Fibroblast of pulmonary artery (primary cell): ENCODE measurements at regions not wholly inside any gene's neighbourhood (a gene's known extent, or its start where the extent isn't known, plus 50 kb on each side); places are given as distances from the start of the nearest gene placed in this dataset.
A peak's percentile ranks its signal among the peaks of the same experiment; 100 is the strongest.

ENCODE experiments used
- DNase-seq: peaks from one replicate; pipeline ENCODE4 v3.0.0-alpha.2; 2010; ENCODE audit warnings: low read depth
- H3K4me3 ChIP-seq: replicated peaks from 2 replicates; pipeline ENCODE4 v1.5.1; 2011; ENCODE audit warnings: low read depth, mild to moderate bottlenecking, control low read depth, low read length, moderate library complexity
- TF ChIP-seq, protein P1 (sequence below): IDR thresholded peaks from 2 replicates; pipeline ENCODE4 v1.5.1; 2011; ENCODE audit warnings: mild to moderate bottlenecking, control low read depth, low read length, inconsistent platforms; ENCODE audit errors: missing control alignments

DNA sequence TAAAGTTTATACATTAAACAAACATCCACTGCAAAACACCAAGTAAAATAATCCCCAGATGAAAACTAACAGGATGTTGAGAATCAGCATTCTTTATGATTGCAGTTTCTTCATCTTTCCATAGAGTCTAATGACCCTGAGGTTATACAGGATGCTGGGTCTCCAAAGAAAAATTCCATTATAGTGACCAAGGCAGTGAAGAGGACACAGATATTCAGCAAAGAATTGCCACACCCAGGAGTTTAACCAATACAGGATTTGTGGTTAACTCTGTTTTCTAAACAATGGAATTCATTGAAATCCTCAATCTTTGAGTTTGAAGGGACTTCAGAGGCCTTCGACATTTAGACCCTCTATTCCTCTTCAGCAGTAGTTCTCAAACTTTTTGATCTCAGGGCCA, 76.2 kb upstream of the ESX1 start:
- TF ChIP-seq, protein P1, sequence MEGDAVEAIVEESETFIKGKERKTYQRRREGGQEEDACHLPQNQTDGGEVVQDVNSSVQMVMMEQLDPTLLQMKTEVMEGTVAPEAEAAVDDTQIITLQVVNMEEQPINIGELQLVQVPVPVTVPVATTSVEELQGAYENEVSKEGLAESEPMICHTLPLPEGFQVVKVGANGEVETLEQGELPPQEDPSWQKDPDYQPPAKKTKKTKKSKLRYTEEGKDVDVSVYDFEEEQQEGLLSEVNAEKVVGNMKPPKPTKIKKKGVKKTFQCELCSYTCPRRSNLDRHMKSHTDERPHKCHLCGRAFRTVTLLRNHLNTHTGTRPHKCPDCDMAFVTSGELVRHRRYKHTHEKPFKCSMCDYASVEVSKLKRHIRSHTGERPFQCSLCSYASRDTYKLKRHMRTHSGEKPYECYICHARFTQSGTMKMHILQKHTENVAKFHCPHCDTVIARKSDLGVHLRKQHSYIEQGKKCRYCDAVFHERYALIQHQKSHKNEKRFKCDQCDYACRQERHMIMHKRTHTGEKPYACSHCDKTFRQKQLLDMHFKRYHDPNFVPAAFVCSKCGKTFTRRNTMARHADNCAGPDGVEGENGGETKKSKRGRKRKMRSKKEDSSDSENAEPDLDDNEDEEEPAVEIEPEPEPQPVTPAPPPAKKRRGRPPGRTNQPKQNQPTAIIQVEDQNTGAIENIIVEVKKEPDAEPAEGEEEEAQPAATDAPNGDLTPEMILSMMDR: no peak
- DNase-seq: peak; percentile 50
- no peak overlapping the region for H3K4me3 ChIP-seq

DNA sequence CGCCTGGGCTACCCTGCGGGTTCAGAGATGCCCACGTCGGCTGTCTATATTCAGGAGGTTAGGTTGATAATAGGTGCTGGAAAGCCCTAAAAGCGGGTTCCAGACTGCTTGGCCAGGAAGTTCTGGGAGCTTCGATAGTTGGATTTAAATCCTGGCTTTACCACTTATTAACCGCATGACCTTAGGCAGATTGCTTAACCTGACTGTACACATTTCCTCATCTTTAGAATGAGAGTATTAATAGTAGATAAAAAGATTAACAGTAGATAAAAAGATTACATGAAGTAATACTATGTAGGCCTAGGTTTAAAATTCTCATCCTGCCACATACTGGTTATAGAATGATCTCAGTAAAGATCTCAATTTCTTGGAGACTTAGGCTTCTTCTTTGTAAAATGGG, 75.0 kb upstream of the ESX1 start:
- TF ChIP-seq, protein P1: no peak
- no peak overlapping the region for H3K4me3 ChIP-seq
- DNase-seq: no peak

DNA sequence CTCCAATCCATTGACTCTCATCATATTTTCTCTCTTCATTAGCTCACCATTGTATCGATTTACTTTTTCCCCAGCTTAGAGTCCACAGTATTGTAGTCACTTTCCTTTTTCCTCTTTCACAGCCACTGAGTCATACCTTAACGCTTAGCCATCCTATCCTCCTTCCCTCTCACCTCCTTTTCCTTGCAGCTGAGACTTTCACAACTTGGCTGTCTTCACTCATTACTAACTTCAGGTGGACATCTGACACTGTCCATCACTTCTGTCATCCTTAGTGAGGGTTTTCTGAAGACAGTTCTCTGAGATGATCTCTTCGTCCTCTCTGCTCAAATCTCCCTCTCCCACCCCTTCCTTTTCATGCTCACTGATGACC, 70.5 kb upstream of the ESX1 start:
- no peak for DNase-seq
- H3K4me3 ChIP-seq: no peak overlapping the region
- TF ChIP-seq, protein P1: no peak

DNA sequence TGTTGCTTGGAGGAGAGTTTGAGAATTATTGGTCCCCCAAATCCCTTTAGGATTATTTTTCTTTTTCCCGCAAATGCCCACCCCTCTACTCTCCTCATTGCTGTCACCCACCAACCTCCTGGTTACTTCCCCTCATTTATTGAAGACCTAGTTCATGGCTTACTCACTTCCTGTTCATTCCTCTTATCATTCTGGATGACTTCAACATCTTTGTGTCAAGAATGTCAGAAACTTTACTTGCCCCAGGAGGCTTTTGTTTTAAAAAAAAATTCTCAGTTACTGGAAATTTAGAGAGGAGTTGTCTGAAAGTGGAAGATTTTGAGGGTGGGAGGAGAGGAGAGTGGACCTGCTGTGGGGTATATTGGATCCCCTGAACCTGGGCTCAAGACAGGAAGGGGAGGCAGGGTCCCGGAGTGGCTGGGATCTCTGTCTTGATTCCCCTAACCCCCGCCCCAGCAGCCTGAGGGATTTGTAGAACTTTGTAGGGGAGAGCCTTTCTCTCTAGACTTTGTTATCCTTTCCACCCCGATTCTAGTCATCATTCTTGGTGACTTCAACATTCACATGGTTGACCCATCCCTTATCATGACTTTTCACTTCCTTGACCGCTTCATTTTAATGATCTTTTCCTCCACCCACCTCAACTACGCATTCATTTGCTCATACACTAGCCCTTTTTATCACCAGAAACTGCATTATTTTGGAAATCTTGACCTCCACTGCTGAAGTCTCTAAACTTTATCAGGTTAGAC, 69.9 kb upstream of the ESX1 start:
- DNase-seq: no peak

DNA sequence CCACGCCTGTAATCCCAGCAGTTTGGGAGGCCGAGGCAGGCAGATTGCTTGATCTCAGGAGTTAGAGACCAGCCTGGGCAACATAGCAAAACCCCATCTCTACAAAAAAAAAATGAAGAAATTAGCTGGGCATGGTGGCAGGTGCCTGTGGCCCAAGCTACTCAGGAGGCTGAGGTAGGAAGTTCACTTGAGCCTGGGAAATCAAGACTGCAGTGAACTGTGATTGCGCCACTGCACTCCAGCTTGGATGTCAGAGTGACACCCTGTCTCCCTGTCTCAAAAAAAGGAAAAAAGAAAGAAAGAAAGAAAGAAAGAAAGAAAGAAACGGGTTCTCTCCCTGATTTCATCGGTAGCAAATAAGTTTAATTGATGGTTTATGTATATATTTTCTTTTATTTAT, 64.6 kb upstream of the ESX1 start:
- TF ChIP-seq, protein P1: no peak
- no peak overlapping the region for H3K4me3 ChIP-seq
- DNase-seq: no peak

More for the DNA sequence above, 69.9 kb upstream of the ESX1 start:
- H3K4me3 ChIP-seq: no peak overlapping the region
- TF ChIP-seq, protein P1: no peak

DNA sequence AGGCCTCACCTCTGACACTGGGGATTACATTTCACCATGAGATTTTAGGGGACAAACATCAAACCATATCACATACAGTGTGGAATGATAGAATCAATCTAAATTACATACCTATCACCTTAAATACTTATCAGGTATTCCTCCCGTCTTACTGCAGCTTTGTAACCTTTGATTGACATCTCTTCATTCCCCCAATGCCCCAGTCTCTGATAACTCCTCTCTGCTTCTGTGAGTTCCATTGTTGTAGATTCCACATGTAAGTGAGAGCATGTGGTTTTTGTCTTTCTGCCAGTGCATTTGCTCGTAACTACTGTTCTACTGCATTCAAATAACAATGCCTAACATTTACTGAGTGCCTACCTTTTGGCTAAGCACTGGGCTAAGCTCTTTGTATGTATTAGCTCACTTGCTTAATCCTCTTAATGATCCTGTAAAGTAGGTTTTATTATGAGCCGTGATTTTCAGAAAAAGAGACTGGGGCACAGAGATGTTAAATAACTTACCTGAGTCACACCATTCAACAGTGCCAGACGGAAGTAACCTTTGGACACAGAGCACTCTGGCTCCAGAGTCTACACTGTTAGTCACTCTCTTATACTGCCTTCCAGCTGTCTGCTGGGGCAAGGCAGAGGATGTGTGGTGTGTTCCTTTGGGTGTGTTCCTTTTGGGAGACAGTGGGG, 63.7 kb upstream of the ESX1 start:
- DNase-seq: peak; percentile 50
- H3K4me3 ChIP-seq: no peak overlapping the region
- TF ChIP-seq, protein P1: no peak

DNA sequence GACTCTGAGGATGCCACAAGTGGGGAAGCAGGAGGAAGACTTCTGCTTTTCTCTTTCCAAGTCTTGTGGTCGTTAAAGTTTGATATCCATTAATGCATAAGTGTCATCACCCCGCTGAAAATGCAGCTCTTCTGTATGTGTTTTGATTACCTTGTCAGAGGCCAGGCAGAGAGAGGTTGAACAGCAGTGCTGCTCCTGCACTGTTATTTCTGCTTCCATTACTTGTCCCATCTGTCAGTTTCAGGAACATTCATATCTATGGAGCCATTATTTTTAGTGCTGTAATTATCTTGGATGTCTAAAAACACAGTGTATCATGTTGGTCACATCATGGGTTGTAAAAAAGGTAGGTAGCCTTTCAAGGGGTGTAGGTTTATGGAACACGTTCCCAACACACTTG, 62.0 kb upstream of the ESX1 start:
- no peak for DNase-seq
- TF ChIP-seq, protein P1: no peak
- H3K4me3 ChIP-seq: no peak overlapping the region
